H54 (cell line): ENCODE measurements at regions not wholly inside any gene's neighbourhood (a gene's known extent, or its start where the extent isn't known, plus 50 kb on each side); places are given as distances from the start of the nearest gene placed in this dataset.

ENCODE experiments used
- DNase-seq: peaks from one replicate; pipeline ENCODE4 v3.0.0; 2011; ENCODE audit warnings: low spot score, mixed read lengths; ENCODE audit not compliant: insufficient read length
- FAIRE-seq: peaks from 3 replicates; lab custom pipeline; 2011; peaks lifted over from hg19 to GRCh38; lab: Jason Lieb, UNC
- POLR2A ChIP-seq: IDR thresholded peaks from 2 replicates; pipeline ENCODE4 v1.6.1; 2011; ENCODE audit warnings: low read depth, mild to moderate bottlenecking, low read length

GRCh38 chr18:27848336-27848735 lies 328.6 kb downstream of the CDH2 start:
- FAIRE-seq (no peak), DNase-seq (no peak)
- no peak for TF ChIP-seq POLR2A

GRCh38 chr18:27847412-27847811 lies 329.5 kb downstream of the CDH2 start:
- DNase-seq (no peak), FAIRE-seq (no peak)
- no peak for TF ChIP-seq POLR2A

- DNase-seq (no peak), FAIRE-seq (no peak)
- no peak for TF ChIP-seq POLR2A
Observed at GRCh38 chr18:27845897-27846296, 331.0 kb downstream of the CDH2 start.

GRCh38 chr18:27843783-27844777 lies 332.9 kb downstream of the CDH2 start:
- TF ChIP-seq POLR2A: no peak
- FAIRE-seq: peak; percentile 80
- no peak for DNase-seq

GRCh38 chr18:27839141-27839540 lies 337.8 kb downstream of the CDH2 start:
- FAIRE-seq (peak; percentile 94), DNase-seq (peak; percentile 15)
- no peak for TF ChIP-seq POLR2A

- DNase-seq (no peak), FAIRE-seq (peak; percentile 15)
- no peak for TF ChIP-seq POLR2A
Observed at GRCh38 chr18:27838225-27838624, 338.7 kb downstream of the CDH2 start.

- FAIRE-seq (no peak), DNase-seq (no peak)
- TF ChIP-seq POLR2A: no peak
Observed at GRCh38 chr18:27826101-27826500, 350.8 kb downstream of the CDH2 start.

- no peak for DNase-seq
- TF ChIP-seq POLR2A: no peak
- no peak for FAIRE-seq
Observed at GRCh38 chr18:27825689-27826088, 351.2 kb downstream of the CDH2 start.

GRCh38 chr18:27824841-27825681 lies 351.9 kb downstream of the CDH2 start:
- TF ChIP-seq POLR2A: no peak
- FAIRE-seq: no peak
- no peak for DNase-seq

- TF ChIP-seq POLR2A: no peak
- FAIRE-seq (no peak), DNase-seq (no peak)
Observed at GRCh38 chr18:27824275-27824674, 352.7 kb downstream of the CDH2 start.

- FAIRE-seq: no peak
- TF ChIP-seq POLR2A: no peak
- DNase-seq: no peak
Observed at GRCh38 chr18:27823053-27823452, 353.9 kb downstream of the CDH2 start.

- TF ChIP-seq POLR2A: no peak
- DNase-seq (no peak), FAIRE-seq (no peak)
Observed at GRCh38 chr18:27808683-27809082, 368.2 kb downstream of the CDH2 start.

GRCh38 chr18:27803957-27804356 lies 373.0 kb downstream of the CDH2 start:
- DNase-seq (no peak), FAIRE-seq (no peak)
- TF ChIP-seq POLR2A: no peak

- no peak for TF ChIP-seq POLR2A
- DNase-seq: no peak
- FAIRE-seq: no peak
Observed at GRCh38 chr18:27797484-27797883, 379.4 kb downstream of the CDH2 start.
